ENCODE measurements at regions not wholly inside any gene's neighbourhood (a gene's known extent, or its start where the extent isn't known, plus 50 kb on each side); places are given as distances from the start of the nearest gene placed in this dataset.

DNA sequence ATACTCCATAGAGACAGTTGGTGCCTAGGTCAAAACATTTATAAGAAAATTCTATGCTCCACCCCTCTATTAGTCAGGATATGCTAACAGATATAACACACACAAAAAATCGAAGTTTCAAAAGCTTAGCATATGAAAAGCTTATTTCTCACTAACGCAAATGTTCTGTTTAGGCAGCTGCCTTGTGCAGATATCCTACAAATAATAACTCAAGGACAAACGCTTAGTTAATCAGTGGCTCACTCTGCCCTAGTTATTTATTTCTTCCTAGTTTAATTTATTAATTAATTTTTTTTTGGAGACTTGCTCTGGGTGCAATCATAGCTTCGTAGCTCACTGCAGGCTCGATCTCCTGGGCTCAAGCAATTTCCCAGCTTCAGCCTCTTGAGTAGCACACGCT, 259.7 kb upstream of the GPC6 start:
- Mint-ChIP-seq H3K27me3 (no peaks in the 10 kb centered on the region), H3K4me3 (ENCODE audit: low read depth) (no peak overlapping the region), H3K36me3 (ENCODE audit: insufficient read depth) (peaks cover 2% of the 10 kb centered on the region), H3K27ac (no peak overlapping the region), H3K9me3 (ENCODE audit: low read depth) (peaks cover 7% of the 10 kb centered on the region), H3K4me1 (ENCODE audit: low read depth) (no peaks in the 10 kb centered on the region)
- no peak for DNase-seq (ENCODE audit: low spot score, unreplicated experiment)
- TF ChIP-seq, protein P1, sequence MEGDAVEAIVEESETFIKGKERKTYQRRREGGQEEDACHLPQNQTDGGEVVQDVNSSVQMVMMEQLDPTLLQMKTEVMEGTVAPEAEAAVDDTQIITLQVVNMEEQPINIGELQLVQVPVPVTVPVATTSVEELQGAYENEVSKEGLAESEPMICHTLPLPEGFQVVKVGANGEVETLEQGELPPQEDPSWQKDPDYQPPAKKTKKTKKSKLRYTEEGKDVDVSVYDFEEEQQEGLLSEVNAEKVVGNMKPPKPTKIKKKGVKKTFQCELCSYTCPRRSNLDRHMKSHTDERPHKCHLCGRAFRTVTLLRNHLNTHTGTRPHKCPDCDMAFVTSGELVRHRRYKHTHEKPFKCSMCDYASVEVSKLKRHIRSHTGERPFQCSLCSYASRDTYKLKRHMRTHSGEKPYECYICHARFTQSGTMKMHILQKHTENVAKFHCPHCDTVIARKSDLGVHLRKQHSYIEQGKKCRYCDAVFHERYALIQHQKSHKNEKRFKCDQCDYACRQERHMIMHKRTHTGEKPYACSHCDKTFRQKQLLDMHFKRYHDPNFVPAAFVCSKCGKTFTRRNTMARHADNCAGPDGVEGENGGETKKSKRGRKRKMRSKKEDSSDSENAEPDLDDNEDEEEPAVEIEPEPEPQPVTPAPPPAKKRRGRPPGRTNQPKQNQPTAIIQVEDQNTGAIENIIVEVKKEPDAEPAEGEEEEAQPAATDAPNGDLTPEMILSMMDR (IDR thresholded peaks at IDR 0.05; ENCODE audit: unreplicated experiment): no peak

DNA sequence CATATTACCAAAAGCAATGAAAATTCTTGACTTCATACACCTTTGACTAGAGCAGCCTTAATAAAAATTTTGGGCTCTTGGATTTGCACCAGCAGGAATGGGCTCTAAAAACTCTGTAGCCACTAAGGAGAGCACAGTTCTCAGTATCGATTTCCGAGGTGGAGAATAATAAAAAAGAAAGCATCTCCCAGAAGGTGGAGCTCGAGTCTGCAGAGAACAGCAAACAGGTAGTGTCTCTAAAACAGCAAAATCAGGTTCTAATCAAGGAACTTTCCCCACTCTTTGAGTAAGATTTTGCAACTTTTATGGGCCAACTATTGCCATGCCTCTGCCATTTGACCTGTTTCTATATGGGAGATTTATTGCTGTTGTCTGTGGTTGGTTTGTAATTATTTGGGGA, 258.7 kb upstream of the GPC6 start:
- TF ChIP-seq, protein P1 (IDR thresholded peaks at IDR 0.05; ENCODE audit: unreplicated experiment): no peak
- Mint-ChIP-seq H3K27ac (no peak overlapping the region), H3K27me3 (no peaks in the 10 kb centered on the region), H3K9me3 (ENCODE audit: low read depth) (peaks cover 7% of the 10 kb centered on the region), H3K36me3 (ENCODE audit: insufficient read depth) (peaks cover 2% of the 10 kb centered on the region), H3K4me1 (ENCODE audit: low read depth) (peaks cover 1% of the 10 kb centered on the region), H3K4me3 (ENCODE audit: low read depth) (no peak overlapping the region)
- DNase-seq (ENCODE audit: low spot score, unreplicated experiment): no peak

DNA sequence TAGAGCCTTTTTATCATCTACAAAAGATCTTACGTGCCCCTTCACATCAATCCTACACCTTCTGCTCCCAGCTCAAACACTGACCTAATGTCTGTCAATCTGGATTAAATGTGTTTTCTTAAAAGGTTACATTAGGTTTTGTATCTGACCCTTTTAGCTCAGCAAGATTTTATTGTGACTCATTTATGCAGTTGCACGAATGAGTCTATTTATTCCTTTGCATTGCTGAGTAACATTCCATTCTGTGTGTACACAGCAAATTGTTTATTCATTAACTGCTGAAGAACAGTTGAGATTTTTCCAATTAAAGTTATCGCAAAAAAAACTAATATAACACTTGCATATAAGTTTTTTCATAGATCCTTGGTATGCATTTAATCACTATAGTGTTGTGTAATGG, 253.9 kb upstream of the GPC6 start:
- H3K4me3 Mint-ChIP-seq (ENCODE audit: low read depth): no peak overlapping the region
- TF ChIP-seq, protein P1 (IDR thresholded peaks at IDR 0.05; ENCODE audit: unreplicated experiment): no peak
- no peaks in the 10 kb centered on the region for H3K27me3 Mint-ChIP-seq
- no peaks in the 10 kb centered on the region for H3K36me3 Mint-ChIP-seq (ENCODE audit: insufficient read depth)
- no peak overlapping the region for H3K27ac Mint-ChIP-seq
- peaks cover 1% of the 10 kb centered on the region for H3K4me1 Mint-ChIP-seq (ENCODE audit: low read depth)
- DNase-seq (ENCODE audit: low spot score, unreplicated experiment): no peak
- H3K9me3 Mint-ChIP-seq (ENCODE audit: low read depth): peaks cover 3% of the 10 kb centered on the region

DNA sequence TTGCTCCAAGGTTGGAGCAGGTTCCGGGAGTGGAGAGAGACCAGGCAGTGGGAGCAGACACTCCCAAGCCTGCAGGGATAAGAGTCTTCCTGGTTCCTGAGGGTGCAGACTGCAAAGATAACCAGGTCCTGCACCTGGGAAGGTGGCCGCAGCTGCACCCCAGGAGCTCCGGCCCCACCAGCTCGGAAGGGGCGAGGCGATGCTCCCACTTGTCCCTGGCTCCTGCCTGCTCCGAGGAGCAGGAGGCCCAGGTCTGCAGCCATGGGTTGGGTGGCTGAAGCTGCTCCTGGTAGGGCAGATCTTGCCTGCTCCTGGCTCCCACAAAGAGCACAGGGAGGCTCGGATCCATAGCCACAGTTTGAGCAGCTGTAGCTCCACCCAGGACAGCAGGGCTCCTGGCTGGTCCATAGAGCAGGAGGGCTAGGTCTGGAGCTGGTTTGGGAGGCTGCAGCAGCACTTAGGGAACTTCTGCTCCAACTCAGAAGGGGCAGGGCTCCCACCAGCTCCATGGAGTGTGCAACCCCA, 251.6 kb upstream of the GPC6 start:
- Mint-ChIP-seq H3K9me3 (ENCODE audit: low read depth) (no peaks in the 10 kb centered on the region), H3K27me3 (no peaks in the 10 kb centered on the region), H3K36me3 (ENCODE audit: insufficient read depth) (no peaks in the 10 kb centered on the region), H3K4me3 (ENCODE audit: low read depth) (no peak overlapping the region), H3K4me1 (ENCODE audit: low read depth) (peaks cover 1% of the 10 kb centered on the region), H3K27ac (no peak overlapping the region)
- TF ChIP-seq, protein P1 (IDR thresholded peaks at IDR 0.05; ENCODE audit: unreplicated experiment): no peak
- no peak for DNase-seq (ENCODE audit: low spot score, unreplicated experiment)

DNA sequence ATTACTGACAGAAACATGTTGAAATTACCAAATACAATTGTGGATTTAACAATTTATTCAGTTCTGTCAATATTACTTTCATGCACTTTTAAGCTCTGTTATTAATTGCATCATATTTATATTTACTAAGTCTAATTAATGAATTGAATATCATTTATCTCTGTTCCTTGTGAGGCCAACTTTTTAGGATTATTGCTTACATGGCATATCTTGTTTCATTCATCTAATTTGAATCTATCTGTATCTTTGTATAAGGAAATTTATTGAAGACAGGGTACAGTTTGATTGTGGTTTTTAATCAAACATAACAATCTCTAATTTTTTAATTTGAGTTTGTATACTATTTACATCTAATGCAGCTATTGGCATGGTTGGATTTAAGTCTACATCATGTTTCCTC, 249.9 kb upstream of the GPC6 start:
- Mint-ChIP-seq H3K27me3 (no peaks in the 10 kb centered on the region), H3K4me3 (ENCODE audit: low read depth) (no peak overlapping the region), H3K9me3 (ENCODE audit: low read depth) (no peaks in the 10 kb centered on the region), H3K27ac (no peak overlapping the region), H3K36me3 (ENCODE audit: insufficient read depth) (no peaks in the 10 kb centered on the region), H3K4me1 (ENCODE audit: low read depth) (peaks cover 1% of the 10 kb centered on the region)
- no peak for DNase-seq (ENCODE audit: low spot score, unreplicated experiment)
- TF ChIP-seq, protein P1 (IDR thresholded peaks at IDR 0.05; ENCODE audit: unreplicated experiment): no peak

Measured in progenitor cell of endocrine pancreas (in vitro differentiated cells).